Neuron (in vitro differentiated cells): ENCODE measurements at regions not wholly inside any gene's neighbourhood (a gene's known extent, or its start where the extent isn't known, plus 50 kb on each side); places are given as distances from the start of the nearest gene placed in this dataset.

Experiments
- H2AFZ ChIP-seq: one replicate; pipeline ENCODE4 v1.6.1; 2013; ENCODE audit warnings: low read depth, mild to moderate bottlenecking, inconsistent platforms, low read length, moderate library complexity
- H3K27me3 ChIP-seq: one replicate; pipeline ENCODE4 v1.6.1; 2013; ENCODE audit warnings: low read length; ENCODE audit not compliant: insufficient read depth
- H3K36me3 ChIP-seq: one replicate; pipeline ENCODE4 v1.6.1; 2013; ENCODE audit warnings: low read length; ENCODE audit not compliant: insufficient read depth
- H3K4me1 ChIP-seq: one replicate; pipeline ENCODE4 v1.6.1; 2013; ENCODE audit warnings: low read length; ENCODE audit not compliant: insufficient read depth
- H3K4me3 ChIP-seq: 2 replicates; pipeline ENCODE4 v1.5.1; 2013; ENCODE audit warnings: mild to moderate bottlenecking, low read length, moderate library complexity
- H3K9me3 ChIP-seq: one replicate; pipeline ENCODE4 v1.6.1; 2013; ENCODE audit warnings: low read length

GRCh38 chr10:78476156-78476555, 442.5 kb downstream of the RPS24 start:
- no peaks in the 10 kb centered on the region for H3K27me3 ChIP-seq
- no peak overlapping the region for H3K4me3 ChIP-seq
- H2AFZ ChIP-seq = no peak overlapping the region
- H3K9me3 ChIP-seq = no peaks in the 10 kb centered on the region
- H3K36me3 ChIP-seq = no peaks in the 10 kb centered on the region
- H3K4me1 ChIP-seq = peaks cover 15% of the 10 kb centered on the region

GRCh38 chr10:78476844-78477243, 443.2 kb downstream of the RPS24 start:
- Histone ChIP-seq H2AFZ (no peak overlapping the region), H3K4me1 (peaks cover 15% of the 10 kb centered on the region), H3K9me3 (no peaks in the 10 kb centered on the region), H3K36me3 (no peaks in the 10 kb centered on the region), H3K4me3 (no peak overlapping the region), H3K27me3 (no peaks in the 10 kb centered on the region)

- Histone ChIP-seq H3K9me3 (no peaks in the 10 kb centered on the region), H3K27me3 (no peaks in the 10 kb centered on the region), H3K4me3 (no peak overlapping the region), H2AFZ (no peak overlapping the region), H3K36me3 (no peaks in the 10 kb centered on the region), H3K4me1 (no peaks in the 10 kb centered on the region)
Measured at GRCh38 chr10:78478919-78479318, 445.3 kb downstream of the RPS24 start.

GRCh38 chr10:78479467-78479866, 445.8 kb downstream of the RPS24 start:
- Histone ChIP-seq H2AFZ (no peak overlapping the region), H3K9me3 (no peaks in the 10 kb centered on the region), H3K4me1 (no peaks in the 10 kb centered on the region), H3K4me3 (no peak overlapping the region), H3K36me3 (no peaks in the 10 kb centered on the region), H3K27me3 (no peaks in the 10 kb centered on the region)

GRCh38 chr10:78481842-78482241, 448.2 kb downstream of the RPS24 start:
- Histone ChIP-seq H3K4me1 (no peaks in the 10 kb centered on the region), H3K27me3 (no peaks in the 10 kb centered on the region), H3K9me3 (no peaks in the 10 kb centered on the region), H3K4me3 (no peak overlapping the region), H3K36me3 (no peaks in the 10 kb centered on the region), H2AFZ (no peak overlapping the region)

- Histone ChIP-seq H3K9me3 (no peaks in the 10 kb centered on the region), H3K27me3 (no peaks in the 10 kb centered on the region), H3K4me3 (no peak overlapping the region), H2AFZ (no peak overlapping the region), H3K4me1 (no peaks in the 10 kb centered on the region), H3K36me3 (no peaks in the 10 kb centered on the region)
Measured at GRCh38 chr10:78483641-78484040, 450.0 kb downstream of the RPS24 start.

GRCh38 chr10:78489034-78489433, 455.4 kb downstream of the RPS24 start:
- peaks cover 7% of the 10 kb centered on the region for H3K9me3 ChIP-seq
- H2AFZ ChIP-seq = no peak overlapping the region
- no peaks in the 10 kb centered on the region for H3K4me1 ChIP-seq
- H3K4me3 ChIP-seq = no peak overlapping the region
- no peaks in the 10 kb centered on the region for H3K36me3 ChIP-seq
- H3K27me3 ChIP-seq = no peaks in the 10 kb centered on the region

GRCh38 chr10:78491812-78492211, 458.1 kb downstream of the RPS24 start:
- Histone ChIP-seq H3K27me3 (no peaks in the 10 kb centered on the region), H2AFZ (no peak overlapping the region), H3K4me3 (no peak overlapping the region), H3K9me3 (peaks cover 7% of the 10 kb centered on the region), H3K36me3 (no peaks in the 10 kb centered on the region), H3K4me1 (no peaks in the 10 kb centered on the region)

- Histone ChIP-seq H3K36me3 (no peaks in the 10 kb centered on the region), H3K4me3 (no peak overlapping the region), H3K27me3 (no peaks in the 10 kb centered on the region), H3K4me1 (no peaks in the 10 kb centered on the region), H2AFZ (no peak overlapping the region), H3K9me3 (peaks cover 7% of the 10 kb centered on the region)
Measured at GRCh38 chr10:78492424-78492823, 458.8 kb downstream of the RPS24 start.

GRCh38 chr10:78494179-78494578, 460.5 kb downstream of the RPS24 start:
- H3K36me3 ChIP-seq = no peaks in the 10 kb centered on the region
- no peak overlapping the region for H3K4me3 ChIP-seq
- no peaks in the 10 kb centered on the region for H3K27me3 ChIP-seq
- no peak overlapping the region for H2AFZ ChIP-seq
- H3K4me1 ChIP-seq = no peaks in the 10 kb centered on the region
- H3K9me3 ChIP-seq = peaks cover 5% of the 10 kb centered on the region

GRCh38 chr10:78502210-78502936, 468.7 kb downstream of the RPS24 start:
- Histone ChIP-seq H2AFZ (no peak overlapping the region), H3K4me3 (no peak overlapping the region), H3K9me3 (peaks cover 4% of the 10 kb centered on the region), H3K27me3 (no peaks in the 10 kb centered on the region), H3K36me3 (no peaks in the 10 kb centered on the region), H3K4me1 (peaks cover 9% of the 10 kb centered on the region)

GRCh38 chr10:78504181-78504580, 470.5 kb downstream of the RPS24 start:
- peaks cover 25% of the 10 kb centered on the region for H3K4me1 ChIP-seq
- no peaks in the 10 kb centered on the region for H3K27me3 ChIP-seq
- peaks cover 4% of the 10 kb centered on the region for H3K9me3 ChIP-seq
- H2AFZ ChIP-seq = no peak overlapping the region
- no peak overlapping the region for H3K4me3 ChIP-seq
- H3K36me3 ChIP-seq = no peaks in the 10 kb centered on the region

GRCh38 chr10:78505657-78506056, 472.0 kb downstream of the RPS24 start:
- Histone ChIP-seq H3K27me3 (no peaks in the 10 kb centered on the region), H3K9me3 (peaks cover 4% of the 10 kb centered on the region), H3K4me1 (peaks cover 32% of the 10 kb centered on the region), H3K4me3 (no peak overlapping the region), H3K36me3 (no peaks in the 10 kb centered on the region), H2AFZ (no peak overlapping the region)

GRCh38 chr10:78506614-78507013, 473.0 kb downstream of the RPS24 start:
- Histone ChIP-seq H2AFZ (no peak overlapping the region), H3K4me1 (peaks cover 37% of the 10 kb centered on the region)

More at GRCh38 chr10:78506614-78507013, 473.0 kb downstream of the RPS24 start:
- H3K4me3 ChIP-seq = no peak overlapping the region
- H3K9me3 ChIP-seq = peaks cover 4% of the 10 kb centered on the region
- H3K36me3 ChIP-seq = no peaks in the 10 kb centered on the region
- H3K27me3 ChIP-seq = no peaks in the 10 kb centered on the region
